Panc1 (cell line): ENCODE measurements at regions not wholly inside any gene's neighbourhood (a gene's known extent, or its start where the extent isn't known, plus 50 kb on each side); places are given as distances from the start of the nearest gene placed in this dataset.

Experiments used
- ATAC-seq: fragments of 200-7000 bp; cut with Tn5 transposase; 2 replicates; pipeline ENCODE4 v1.9.1; 2020; ENCODE audit warnings: mild to moderate bottlenecking, moderate library complexity
- BruUV-seq: library from RNA; stranded (reverse); fragments of 400-500 nt; replicated peaks from 2 replicates; lab custom pipeline; 2021; lab: Mats Ljungman, UMichigan
- CTCF ChIA-PET: fragments of 300-600 bp; sonication (Branson Sonifier 250); formaldehyde crosslinking; loops from one replicate; lab custom pipeline; 2022; ENCODE audit warnings: antibody characterized with exemption; lab: Charles Lee
- POLR2A ChIA-PET: fragments of 300-600 bp; sonication (Branson Sonifier 250); formaldehyde crosslinking; loops from one replicate; lab custom pipeline; 2022; ENCODE audit warnings: antibody characterized with exemption; lab: Charles Lee
- DNase-seq: peaks from one replicate; pipeline ENCODE4 v3.0.0-alpha.2; 2010; ENCODE audit warnings: low read depth, low spot score
- H3K27ac ChIP-seq: 2 replicates; pipeline ENCODE4 v1.5.1; 2011; ENCODE audit warnings: mild to moderate bottlenecking, low read length, inconsistent platforms
- H3K27me3 ChIP-seq: fragments of 200-500 bp; sonication (Bioruptor generic); 2 replicates; pipeline ENCODE4 v1.6.0; 2014; ENCODE audit warnings: low read length, inconsistent platforms; ENCODE audit not compliant: control insufficient read depth, insufficient read depth
- H3K36me3 ChIP-seq: fragments of 200-500 bp; sonication (Bioruptor generic); 2 replicates; pipeline ENCODE4 v1.5.1; 2014; ENCODE audit warnings: inconsistent platforms, mild to moderate bottlenecking, low read length, moderate library complexity; ENCODE audit not compliant: control insufficient read depth, insufficient read depth
- H3K4me1 ChIP-seq: 2 replicates; pipeline ENCODE4 v1.5.1; 2011; ENCODE audit warnings: inconsistent platforms, mild to moderate bottlenecking, low read length, moderate library complexity; ENCODE audit not compliant: control insufficient read depth, insufficient read depth
- H3K4me3 ChIP-seq, 2 experiments: 2 replicates each; pipeline ENCODE4 v1.5.1; 2011 to 2012; ENCODE audit warnings: low read depth in 2 of 2, low read length in 2 of 2, mild to moderate bottlenecking in 2 of 2, inconsistent platforms in 1 of 2, moderate library complexity in 1 of 2
- H3K9me3 ChIP-seq: fragments of 200-500 bp; sonication (Bioruptor generic); 2 replicates; pipeline ENCODE4 v1.5.1; 2014; ENCODE audit warnings: low read depth, mild to moderate bottlenecking, inconsistent platforms, low read length, moderate library complexity; ENCODE audit not compliant: control insufficient read depth, insufficient read depth
- CTCF ChIP-seq: fragments of 450-650 bp; IDR thresholded peaks from 2 replicates; pipeline ENCODE4 v1.5.1; 2017; ENCODE audit warnings: mild to moderate bottlenecking
- POLR2AphosphoS5 ChIP-seq: IDR thresholded peaks from 2 replicates; pipeline ENCODE4 v1.6.1; 2012; ENCODE audit warnings: mild to moderate bottlenecking, low read depth, low read length, moderate library complexity
- SIN3A ChIP-seq: IDR thresholded peaks from 2 replicates; pipeline ENCODE4 v1.6.1; 2012; ENCODE audit warnings: low read depth, mild to moderate bottlenecking, low read length, moderate library complexity, borderline replicate concordance; ENCODE audit not compliant: insufficient read depth
- TCF7L2 ChIP-seq: IDR thresholded peaks from 2 replicates; pipeline ENCODE4 v1.6.1; 2011; ENCODE audit warnings: mild to moderate bottlenecking, low read depth, low read length, inconsistent platforms
- in situ Hi-C: cut with HindIII; loops from 2 replicates; pipeline ENCODE4 v1.10.0; 2016; ENCODE audit warnings: low sequenced_read_pairs, low pct_unique_long_range_greater_than_20kb
- intact Hi-C: fragments of 100-400 bp; cut with micrococcal nuclease; formaldehyde crosslinking; loops from one replicate; pipeline ENCODE4 v1.10.0; 2022; ENCODE audit not compliant: unreplicated experiment
- TF ChIP-seq, protein P1 (sequence below), 2 experiments: IDR thresholded peaks; 2 replicates each; pipeline ENCODE4 v1.6.1; 2011 to 2012; ENCODE audit warnings: low read depth in 2 of 2, control low read depth in 1 of 2, low read length in 1 of 2, mild to moderate bottlenecking in 1 of 2, moderate library complexity in 1 of 2; ENCODE audit not compliant: insufficient read depth in 1 of 2

DNA sequence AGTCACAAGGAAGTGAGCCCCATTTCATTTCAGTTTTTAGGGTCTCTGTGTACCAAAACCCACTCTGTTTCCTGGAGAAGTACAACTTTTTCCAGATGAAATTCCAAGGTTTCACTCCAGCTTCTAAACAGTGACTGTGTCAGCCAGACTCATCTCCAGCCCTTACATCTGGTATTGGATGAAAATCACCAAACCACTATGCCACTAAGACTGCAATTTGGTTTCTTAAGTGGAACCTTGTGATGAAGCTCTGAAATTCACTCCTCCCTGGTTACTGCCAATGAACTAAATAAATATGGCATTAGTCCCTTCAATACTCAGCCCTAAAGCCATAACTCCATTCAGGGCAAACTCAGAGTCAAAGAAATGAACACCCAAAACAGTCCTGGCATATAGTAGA is 211.2 kb upstream of the DAPK1 start:
- no peak for ATAC-seq
- no peaks in the 10 kb centered on the region for H3K36me3 ChIP-seq
- intact Hi-C loops (no loop called here), in situ Hi-C loops (no loop called here)
- H3K9me3 ChIP-seq: no peaks in the 10 kb centered on the region
- DNase-seq: no peak
- TF ChIP-seq, protein P1, sequence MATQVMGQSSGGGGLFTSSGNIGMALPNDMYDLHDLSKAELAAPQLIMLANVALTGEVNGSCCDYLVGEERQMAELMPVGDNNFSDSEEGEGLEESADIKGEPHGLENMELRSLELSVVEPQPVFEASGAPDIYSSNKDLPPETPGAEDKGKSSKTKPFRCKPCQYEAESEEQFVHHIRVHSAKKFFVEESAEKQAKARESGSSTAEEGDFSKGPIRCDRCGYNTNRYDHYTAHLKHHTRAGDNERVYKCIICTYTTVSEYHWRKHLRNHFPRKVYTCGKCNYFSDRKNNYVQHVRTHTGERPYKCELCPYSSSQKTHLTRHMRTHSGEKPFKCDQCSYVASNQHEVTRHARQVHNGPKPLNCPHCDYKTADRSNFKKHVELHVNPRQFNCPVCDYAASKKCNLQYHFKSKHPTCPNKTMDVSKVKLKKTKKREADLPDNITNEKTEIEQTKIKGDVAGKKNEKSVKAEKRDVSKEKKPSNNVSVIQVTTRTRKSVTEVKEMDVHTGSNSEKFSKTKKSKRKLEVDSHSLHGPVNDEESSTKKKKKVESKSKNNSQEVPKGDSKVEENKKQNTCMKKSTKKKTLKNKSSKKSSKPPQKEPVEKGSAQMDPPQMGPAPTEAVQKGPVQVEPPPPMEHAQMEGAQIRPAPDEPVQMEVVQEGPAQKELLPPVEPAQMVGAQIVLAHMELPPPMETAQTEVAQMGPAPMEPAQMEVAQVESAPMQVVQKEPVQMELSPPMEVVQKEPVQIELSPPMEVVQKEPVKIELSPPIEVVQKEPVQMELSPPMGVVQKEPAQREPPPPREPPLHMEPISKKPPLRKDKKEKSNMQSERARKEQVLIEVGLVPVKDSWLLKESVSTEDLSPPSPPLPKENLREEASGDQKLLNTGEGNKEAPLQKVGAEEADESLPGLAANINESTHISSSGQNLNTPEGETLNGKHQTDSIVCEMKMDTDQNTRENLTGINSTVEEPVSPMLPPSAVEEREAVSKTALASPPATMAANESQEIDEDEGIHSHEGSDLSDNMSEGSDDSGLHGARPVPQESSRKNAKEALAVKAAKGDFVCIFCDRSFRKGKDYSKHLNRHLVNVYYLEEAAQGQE (IDR thresholded peaks at IDR 0.05; ENCODE audit: insufficient read depth in 1 of 2, low read depth in 2 of 2, low read length in 1 of 2): no peak
- no peak overlapping the region for H3K4me3 ChIP-seq
- ChIA-PET POLR2A (no interaction called here), CTCF (interaction anchor here (0.6 kb wide), 1 partner anchor 54 kb away, joined by 7 read pairs; no protein-coding TSS in a partner anchor)
- BruUV-seq: no TSS peak
- no peaks in the 10 kb centered on the region for H3K27me3 ChIP-seq
- H3K4me1 ChIP-seq: no peaks in the 10 kb centered on the region
- H3K27ac ChIP-seq: no peak overlapping the region

GRCh38 chr9:87290241-87291052 is 207.2 kb upstream of the DAPK1 start:
- Histone ChIP-seq H3K4me1 (no peaks in the 10 kb centered on the region), H3K27ac (no peak overlapping the region), H3K9me3 (no peaks in the 10 kb centered on the region), H3K27me3 (no peaks in the 10 kb centered on the region), H3K36me3 (no peaks in the 10 kb centered on the region), H3K4me3 (no peak overlapping the region)
- intact Hi-C loops: no loop called here
- DNase-seq (no peak), ATAC-seq (no peak)
- ChIA-PET CTCF (no interaction called here), POLR2A (no interaction called here)
- no TSS peak for BruUV-seq
- in situ Hi-C loops: no loop called here
- TF ChIP-seq CTCF (no peak), TCF7L2 (no peak), POLR2AphosphoS5 (no peak), SIN3A (no peak)
- TF ChIP-seq, protein P1 (IDR thresholded peaks at IDR 0.05; ENCODE audit: insufficient read depth in 1 of 2, low read depth in 2 of 2, low read length in 1 of 2): no peak
